ENCODE measurements at regions not wholly inside any gene's neighbourhood (a gene's known extent, or its start where the extent isn't known, plus 50 kb on each side); places are given as distances from the start of the nearest gene placed in this dataset.

- TF ChIP-seq, protein P1, sequence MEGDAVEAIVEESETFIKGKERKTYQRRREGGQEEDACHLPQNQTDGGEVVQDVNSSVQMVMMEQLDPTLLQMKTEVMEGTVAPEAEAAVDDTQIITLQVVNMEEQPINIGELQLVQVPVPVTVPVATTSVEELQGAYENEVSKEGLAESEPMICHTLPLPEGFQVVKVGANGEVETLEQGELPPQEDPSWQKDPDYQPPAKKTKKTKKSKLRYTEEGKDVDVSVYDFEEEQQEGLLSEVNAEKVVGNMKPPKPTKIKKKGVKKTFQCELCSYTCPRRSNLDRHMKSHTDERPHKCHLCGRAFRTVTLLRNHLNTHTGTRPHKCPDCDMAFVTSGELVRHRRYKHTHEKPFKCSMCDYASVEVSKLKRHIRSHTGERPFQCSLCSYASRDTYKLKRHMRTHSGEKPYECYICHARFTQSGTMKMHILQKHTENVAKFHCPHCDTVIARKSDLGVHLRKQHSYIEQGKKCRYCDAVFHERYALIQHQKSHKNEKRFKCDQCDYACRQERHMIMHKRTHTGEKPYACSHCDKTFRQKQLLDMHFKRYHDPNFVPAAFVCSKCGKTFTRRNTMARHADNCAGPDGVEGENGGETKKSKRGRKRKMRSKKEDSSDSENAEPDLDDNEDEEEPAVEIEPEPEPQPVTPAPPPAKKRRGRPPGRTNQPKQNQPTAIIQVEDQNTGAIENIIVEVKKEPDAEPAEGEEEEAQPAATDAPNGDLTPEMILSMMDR (IDR thresholded peaks at IDR 0.05) = no peak
- no peak for TF ChIP-seq GABPA (IDR thresholded peaks at IDR 0.05; ENCODE audit: low read depth)
- TF ChIP-seq FOXM1 (IDR thresholded peaks at IDR 0.05; ENCODE audit: low read depth) = no peak
Observed at GRCh38 chr11:70496591-70497535, 98.5 kb downstream of the CTTN start.

Data from SK-N-SH (cell line).